HG02981 (cell line): ENCODE measurements at regions not wholly inside any gene's neighbourhood (a gene's known extent, or its start where the extent isn't known, plus 50 kb on each side); places are given as distances from the start of the nearest gene placed in this dataset.
"Not testable (repeated sequence)": the region's sequence is repeated elsewhere in the genome, so short reads cannot be mapped to it uniquely, and the experiment has no call there.

Source experiments
- ATAC-seq: cut with Tn5 transposase; IDR thresholded peaks from one replicate; pipeline ENCODE4 v1.9.1; 2021; ENCODE audit warnings: mild to moderate bottlenecking, moderate library complexity; ENCODE audit not compliant: unreplicated experiment

DNA sequence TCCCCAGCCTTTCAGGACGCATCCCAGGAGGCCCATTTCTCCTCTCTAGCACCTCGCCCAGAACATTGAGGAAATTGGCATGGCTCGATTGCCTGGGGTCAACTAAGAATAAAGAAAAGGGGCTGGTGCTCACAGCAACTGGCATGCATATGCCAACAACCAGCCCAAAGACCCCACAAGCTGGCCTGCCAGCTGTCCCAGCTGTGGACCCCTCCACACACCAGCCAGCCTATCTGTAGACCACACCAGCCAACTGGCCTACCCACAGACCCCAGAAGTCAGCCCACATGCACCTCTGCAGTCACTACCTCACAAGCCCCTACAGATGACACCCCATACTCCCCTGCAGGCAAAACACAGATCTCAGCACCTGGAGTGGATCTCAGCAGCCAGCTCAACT, 123.8 kb upstream of the ID2 start:
- no peak for ATAC-seq

DNA sequence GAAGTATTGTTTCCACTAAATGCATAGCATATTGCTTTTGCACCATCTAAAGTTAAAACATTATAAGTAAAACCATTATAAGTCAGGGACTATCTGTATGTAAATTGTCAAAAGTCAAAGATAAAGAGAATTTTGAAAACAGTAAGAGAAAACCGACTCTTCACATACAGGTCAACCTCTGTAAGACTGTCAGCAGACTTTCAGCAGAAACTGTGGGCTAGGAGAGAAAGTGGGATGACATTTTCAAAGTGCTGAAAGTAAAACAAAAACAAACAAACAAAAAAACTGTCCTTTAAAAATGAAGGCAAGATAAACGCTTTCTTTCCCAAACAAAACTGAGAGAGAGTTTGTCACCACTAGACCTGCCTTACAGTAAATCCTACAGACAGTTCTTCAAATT, 122.9 kb upstream of the ID2 start:
- ATAC-seq, result no peak

DNA sequence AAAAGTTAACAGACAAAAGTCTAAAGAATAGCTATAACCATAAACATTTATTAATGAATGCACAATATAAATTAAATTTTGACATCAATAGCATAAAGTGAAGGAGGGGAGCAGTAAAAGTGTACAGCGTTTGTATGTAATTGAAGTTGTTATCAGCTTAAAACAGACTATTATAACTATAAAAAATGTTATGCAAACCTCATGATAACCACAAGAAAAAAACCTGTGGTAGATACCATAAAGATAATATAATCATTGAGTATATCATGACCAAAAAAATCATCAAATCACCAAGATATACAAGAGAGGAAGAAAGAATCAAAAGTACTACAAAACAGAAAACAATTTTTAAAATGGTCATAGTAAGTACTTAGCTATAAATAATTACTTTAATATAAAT, 122.1 kb upstream of the ID2 start:
- no peak for ATAC-seq

DNA sequence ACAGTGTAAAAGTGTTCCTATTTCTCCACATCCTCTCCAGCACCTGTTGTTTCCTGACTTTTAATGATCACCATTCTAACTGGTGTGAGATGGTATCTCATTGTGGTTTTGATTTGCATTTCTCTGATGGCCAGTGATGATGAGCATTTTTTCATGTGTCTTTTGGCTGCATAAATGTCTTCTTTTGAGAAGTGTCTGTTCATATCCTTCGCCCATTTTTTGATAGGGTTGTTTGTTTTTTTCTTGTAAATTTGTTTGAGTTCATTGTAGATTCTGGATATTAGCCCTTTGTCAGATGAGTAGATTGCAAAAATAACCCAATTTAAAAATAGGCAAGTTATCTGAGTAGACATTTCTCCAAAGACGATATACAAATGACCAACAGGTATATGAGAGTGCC, 120.2 kb upstream of the ID2 start:
- ATAC-seq, result not testable (repeated sequence)

DNA sequence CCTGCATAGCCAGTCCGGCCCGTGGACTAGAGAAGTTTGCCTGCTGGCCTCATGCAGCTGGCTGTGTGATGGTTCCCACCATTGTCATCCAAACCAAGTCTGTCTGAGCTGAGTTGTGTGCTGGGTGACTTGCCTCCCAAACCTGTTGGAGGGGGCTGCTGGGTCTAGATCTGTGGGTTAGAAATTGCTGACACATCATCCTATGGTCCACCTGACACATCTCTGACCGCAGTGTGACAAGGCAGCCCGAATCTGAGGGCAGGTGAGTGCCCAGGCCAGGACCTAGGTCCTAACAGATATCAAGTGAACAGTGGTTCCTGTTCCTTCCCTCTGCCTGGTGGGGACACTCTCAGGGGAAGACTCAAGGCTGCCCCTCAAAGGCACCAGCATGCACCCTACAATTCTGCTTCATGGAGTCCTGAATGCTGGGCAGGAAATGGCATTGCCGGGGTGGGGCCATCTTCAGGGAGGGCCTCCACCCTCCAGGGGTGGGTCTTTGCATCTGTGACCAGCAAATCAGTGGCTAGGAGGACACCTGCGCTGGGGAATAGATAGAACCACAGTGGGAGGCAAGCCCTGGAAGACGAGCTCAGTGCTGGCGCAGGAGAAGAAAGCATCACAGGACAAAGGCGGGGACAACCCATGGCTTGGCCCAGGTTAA, 117.9 kb upstream of the ID2 start:
- no peak for ATAC-seq

DNA sequence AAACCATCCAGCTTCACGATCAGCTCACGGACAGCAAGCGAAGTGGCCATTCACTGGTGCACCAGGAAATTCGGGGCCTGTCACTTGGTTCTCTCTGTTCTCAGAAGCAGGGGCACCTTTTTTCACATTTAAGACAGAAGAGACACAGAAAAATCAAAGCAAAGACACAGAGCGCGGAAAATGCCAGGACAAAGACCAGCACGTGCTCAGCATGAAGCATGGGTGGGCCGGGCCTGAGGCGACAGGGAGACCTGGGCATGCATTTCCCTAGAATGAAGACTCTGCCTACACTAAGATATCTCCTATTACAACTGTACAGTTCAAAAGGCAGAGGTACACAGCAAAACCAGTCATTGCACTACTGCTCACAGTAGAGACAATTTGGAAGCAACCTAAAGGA, 117.4 kb upstream of the ID2 start:
- ATAC-seq, result no peak

DNA sequence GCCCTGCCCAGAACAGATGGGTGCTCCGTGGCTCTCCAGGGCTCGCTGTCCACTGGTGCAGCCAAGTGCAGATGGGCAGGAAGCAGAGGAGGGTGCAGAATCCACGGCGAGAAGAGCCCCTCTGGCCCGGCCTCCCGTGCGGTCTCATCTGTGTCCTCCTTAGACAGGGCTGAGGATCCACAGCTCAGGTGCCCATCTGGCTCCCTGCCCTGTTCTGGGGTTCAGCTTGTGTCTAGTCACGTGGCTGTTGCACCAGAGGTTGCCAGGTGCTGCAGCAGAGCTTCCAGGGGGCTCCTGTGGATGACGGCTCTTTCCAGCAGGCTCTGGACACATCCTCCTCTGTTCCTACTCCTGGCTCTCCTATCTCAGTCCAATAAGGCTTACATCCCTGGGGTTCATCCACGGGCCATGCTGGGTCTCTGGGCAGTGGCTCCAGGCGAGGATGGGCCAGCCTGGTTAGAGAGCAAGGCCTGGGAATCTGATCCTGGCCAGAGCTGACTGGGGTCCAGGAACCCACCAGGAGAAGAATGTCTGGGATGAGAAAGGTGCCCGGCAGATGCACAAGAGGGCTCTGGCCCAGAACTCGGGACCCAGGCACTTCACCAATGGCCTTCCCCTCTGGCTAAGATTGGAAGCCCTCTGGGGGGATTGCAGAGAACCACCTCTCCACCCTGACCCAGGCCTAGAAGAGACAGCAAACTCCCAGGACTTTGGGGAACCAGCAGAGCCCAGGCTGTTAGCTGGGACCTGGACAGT, 116.3 kb upstream of the ID2 start:
- no peak for ATAC-seq

DNA sequence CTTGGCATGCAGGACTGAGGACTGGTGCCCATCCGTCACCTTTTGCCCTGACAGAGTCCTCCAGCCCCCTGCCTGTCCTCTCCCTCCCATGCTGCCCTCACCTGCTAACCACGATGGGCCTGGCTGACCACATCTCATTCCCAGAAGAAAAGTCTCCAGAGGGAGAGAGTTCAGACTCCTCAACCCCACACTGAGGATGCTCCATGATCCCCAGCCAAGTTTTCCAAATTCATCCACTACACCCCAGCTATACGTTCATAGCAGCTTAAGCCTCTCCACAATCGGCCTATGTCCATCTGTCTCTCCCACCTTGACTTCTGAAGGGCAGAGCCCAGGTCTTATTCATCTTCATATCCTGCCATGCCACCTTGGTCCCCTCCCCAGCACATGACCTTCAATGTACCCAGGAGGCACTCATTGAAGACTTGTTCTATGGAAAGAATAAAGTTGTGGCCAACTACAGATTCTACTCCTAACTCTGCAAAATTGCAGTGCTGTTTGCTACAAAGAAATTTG, 115.6 kb upstream of the ID2 start:
- no peak for ATAC-seq

DNA sequence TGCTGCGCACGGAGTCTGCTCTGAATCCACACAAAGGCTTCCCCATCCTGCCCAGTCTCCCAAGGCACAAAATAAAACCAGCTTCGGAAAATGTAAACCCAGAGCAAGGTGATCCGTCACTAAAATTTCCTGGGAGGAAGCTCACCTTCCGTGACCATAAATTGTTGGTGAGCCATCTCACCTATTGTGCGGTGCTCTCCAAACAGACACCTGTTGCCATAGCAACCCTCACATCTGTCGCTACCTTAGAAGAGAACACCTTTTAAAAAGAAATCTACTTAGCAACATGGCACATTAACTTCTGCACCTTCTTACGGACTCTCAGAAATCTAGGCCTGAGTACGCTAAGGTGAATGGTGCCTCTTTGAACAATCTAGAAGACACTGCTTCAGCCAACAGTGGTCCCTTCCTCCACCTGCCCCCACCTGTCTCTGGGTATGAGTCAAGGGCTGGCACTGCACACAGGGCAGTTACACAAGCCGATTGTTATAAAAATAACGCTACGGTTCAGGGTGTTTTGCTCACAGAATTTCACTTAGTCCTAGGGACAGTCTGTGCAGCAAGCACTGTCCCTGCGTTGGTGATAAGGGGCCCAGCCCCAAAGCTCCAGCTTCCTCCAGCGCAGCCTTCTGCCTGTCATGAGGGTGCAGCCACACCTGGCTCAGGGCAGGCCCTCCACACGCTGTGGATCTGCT, 114.9 kb upstream of the ID2 start:
- no peak for ATAC-seq

DNA sequence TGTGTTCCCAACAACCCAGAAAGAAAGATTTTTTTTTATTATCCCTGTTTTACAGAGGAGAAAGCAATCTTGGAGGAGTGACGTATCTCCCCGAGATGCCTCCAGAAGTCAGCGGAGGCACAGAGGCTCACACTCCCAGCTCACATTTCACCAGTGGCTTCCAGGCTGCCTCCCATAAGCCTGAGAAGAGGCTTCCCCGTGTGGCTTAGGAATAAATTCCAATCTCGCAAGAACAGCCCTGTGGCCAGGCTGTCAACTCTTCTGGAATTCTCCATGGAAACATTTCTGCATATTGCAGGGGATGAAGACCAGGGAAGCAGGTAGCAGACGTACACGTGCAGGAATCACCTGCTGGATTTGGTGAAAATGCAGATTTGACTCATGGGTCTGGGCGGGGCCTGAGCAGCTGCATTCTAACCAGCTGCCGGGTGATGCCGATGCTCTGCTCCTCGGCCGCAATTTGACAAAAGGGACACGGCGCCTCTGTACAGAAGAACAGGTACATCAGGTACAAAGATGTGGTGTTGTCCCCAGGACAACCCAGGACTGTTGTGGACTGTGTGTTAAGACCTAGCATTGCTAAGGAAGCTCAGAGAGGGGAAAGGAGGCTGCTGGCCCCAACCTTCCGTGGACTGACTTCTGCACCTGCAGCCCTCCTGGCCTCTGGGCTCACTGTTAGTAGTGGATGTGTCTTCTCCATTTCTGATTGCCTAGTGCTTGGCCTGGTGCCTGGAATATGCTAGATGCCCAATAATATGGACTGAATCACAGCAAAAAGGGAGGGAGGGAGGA, 114.2 kb upstream of the ID2 start:
- no peak for ATAC-seq

DNA sequence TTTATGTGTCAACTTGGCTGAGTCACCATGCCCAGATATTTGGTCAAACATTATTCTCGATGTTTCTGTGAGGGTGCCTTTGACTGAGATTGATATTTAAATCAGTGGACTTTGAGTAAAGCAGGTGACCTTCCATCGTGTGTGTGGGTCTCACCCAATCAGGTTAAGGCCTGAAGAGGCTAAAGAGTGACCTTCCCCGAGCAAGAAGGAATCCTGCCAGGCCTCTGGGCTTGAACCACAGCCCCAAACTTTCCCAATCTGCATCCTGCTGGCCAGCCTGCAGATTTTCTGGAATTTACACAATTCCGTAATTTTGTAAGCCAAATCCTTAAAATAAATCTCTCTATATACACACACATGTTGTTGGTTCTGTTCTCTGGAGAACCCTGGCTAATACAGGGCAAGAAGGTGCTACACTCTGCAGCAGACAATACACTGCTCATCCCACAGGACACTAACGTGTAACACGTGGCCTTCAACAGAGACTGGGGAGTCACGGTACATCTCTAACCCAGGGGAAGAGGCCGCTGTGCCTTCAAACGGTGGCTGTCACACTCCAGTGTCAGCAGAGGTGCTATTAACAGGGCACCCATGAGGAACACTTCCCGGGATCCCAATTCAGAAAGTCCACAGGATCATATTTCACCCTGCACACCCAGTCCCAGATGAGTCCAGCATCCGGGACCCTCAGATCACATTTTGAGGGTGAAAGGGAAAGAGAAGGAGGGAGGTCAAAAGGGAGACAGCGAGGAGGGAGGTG, 113.1 kb upstream of the ID2 start:
- ATAC-seq, result no peak

DNA sequence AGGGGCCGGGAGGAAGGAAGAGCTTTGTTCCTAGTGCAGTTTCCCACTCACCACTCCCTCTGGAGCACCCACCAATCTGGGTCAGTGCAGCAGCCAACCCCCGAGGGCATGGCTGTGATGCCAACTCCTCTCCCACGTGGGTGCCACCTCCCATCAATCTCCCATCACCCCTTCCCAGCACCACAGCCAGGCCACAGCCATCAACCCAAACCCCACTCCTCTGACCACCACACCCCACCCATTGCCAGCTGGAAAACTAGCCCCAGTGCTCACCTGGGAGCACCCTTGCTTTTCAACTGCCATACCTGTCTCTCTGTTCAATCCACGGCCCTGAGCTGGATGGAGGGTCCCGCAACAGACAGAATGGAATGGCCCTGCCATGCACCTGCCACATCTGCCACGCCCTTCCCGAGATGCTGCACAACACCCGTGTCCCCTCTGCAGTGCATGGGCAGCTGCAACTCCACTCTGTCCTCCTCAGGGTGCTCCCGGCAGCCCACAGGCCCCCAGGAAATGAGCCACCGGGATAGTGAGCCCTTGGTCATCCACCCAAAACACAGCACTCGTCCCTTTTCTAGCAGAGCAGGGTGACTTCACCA, 112.4 kb upstream of the ID2 start:
- no peak for ATAC-seq

DNA sequence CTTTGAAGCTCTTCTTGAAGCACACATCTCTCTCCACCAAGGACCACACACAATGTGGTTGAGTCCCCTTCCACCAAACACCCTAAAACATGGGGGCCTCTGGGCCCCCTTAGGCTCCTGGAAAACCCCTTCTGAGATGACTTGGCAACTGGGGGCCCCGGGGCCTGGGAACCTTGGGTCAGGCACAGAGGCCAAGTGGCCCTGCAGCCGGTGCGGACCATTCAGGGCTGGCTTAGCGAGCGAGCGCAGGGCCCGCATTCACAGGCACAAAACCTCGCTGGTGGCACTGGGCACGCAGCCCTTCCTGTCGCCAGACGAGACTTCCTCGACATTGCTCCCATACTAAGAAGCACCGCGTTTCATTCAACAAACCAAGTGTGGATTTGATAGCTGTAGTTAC, 111.2 kb upstream of the ID2 start:
- no peak for ATAC-seq

DNA sequence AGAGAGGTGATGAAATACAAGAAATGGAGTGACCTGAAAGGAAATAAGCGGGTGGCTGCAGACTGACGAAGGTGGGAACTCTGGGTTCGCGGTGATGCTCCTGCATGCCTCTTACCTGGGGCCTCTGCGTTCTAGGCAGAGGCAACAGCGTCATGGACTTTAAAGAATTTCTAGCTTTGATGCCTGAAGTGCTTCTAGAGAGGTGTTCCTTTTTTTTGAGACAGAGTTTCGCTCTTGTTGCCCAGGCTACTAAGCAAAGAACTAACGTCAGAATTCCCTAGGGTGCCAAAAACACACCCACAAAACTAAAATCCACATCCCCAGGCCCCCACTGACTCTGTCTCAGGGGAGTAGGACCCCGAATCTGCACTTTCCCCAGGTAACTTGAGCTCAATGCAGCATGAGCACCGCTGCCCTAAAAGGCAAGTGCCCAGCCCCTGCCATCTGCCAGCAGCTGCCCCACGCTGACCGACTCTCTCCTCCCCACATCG, 110.5 kb upstream of the ID2 start:
- no peak for ATAC-seq

DNA sequence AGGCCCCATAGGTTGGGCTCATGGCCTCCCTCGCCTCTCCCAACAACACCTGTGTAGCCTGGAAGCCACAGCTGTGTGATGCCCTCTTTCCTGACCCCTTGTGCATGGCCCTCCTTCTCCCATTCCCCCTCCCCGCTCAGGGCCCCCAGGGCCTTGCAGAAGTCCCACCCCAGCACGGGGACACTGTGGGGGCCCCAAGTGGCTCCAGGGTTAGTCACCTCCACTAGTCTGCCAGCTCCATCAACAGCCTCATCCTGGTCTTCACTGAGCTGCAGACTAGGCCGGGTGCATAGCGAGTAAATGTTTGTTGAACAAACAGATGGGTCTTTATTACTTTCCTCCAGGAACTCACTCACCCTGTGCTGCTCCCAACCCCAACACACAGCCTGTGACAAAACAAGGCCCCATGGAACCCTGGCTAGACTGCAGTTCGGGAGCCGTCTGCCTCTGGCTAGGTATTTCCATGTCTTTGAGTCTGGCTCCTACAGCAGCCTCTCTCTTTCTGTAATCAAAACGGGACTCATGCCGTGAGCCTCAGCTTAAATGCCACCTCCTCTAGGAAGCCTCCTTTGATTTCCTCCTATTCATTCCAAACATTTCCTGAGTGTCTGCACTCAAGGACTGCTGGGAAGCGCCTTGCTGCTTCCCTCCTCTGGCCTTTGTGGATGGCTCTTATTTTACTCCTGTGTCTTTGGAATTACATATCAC, 109.9 kb upstream of the ID2 start:
- ATAC-seq, result no peak

DNA sequence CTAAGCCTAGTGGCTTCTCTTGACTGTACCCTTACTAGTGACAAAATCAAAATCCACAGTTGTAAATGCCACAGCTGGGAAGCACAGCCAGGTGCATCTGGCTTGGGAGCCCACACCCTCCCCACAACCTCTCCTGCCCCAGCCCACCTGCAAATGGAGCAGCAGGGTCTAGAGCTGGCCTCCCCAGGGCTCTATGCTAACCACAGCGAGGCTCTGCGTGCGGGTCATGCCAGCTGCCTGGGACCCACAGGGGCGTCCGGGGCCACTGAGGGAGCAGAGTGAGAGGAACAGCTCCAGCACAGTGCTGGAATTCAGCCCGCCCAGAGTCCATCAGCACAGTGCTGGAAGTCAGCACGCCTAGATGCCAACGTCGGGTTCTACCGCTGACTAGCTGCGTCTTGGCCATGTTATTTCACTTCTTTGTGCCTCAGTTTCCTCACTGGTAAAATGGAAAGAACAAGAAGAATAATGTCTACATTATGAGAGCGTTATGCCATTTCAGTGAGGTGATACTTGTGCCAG, 109.1 kb upstream of the ID2 start:
- ATAC-seq, result no peak

DNA sequence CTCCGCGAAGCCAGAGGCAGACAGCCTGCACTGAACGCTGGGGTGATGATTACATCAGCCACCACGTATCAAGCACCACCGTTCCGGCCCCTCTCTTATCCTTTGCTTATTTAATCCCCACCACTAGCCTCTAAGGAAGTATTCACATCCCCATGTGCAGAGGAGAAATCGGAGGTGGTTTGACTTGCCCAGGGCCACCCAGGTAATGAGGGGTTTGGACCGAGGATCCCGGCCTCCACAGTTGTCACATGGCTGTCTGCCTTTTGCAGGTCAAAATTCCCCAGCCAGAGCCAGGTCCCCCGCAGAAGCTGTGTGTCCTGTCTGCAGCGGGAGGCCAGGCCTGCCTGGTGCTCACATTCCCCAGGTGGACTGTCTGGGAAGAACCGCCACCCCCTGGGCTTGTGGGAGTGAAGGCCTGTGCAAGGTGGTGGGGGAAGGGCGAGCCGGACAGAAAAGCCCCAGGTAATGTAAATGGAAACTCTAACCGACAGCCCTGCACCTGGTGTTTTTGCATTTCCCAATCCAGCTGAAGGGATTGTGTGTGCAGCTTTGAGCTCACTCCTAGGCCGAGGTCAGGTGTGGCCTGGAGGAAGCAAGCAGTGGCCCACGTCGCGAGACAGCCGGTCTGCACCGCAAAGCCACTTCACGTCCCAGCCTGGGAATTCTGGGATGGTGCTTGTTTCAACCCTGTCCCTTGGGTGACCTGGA, 108.5 kb upstream of the ID2 start:
- ATAC-seq, result no peak

DNA sequence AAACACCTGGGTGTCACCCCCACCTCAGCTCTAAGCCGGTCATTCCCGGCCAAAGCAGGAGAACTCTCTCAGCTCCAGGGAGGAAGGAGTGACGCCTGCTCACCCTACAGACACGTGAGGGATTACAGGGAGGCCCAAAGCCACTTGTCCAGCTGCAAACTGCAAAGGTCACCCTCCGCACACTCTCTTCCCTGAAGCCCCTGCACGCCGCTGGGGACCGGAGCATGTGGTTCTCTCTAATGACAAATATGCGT, 108.0 kb upstream of the ID2 start:
- no peak for ATAC-seq
